ENCODE measurements at regions not wholly inside any gene's neighbourhood (a gene's known extent, or its start where the extent isn't known, plus 50 kb on each side); places are given as distances from the start of the nearest gene placed in this dataset.

- TF ChIP-seq, protein P1, sequence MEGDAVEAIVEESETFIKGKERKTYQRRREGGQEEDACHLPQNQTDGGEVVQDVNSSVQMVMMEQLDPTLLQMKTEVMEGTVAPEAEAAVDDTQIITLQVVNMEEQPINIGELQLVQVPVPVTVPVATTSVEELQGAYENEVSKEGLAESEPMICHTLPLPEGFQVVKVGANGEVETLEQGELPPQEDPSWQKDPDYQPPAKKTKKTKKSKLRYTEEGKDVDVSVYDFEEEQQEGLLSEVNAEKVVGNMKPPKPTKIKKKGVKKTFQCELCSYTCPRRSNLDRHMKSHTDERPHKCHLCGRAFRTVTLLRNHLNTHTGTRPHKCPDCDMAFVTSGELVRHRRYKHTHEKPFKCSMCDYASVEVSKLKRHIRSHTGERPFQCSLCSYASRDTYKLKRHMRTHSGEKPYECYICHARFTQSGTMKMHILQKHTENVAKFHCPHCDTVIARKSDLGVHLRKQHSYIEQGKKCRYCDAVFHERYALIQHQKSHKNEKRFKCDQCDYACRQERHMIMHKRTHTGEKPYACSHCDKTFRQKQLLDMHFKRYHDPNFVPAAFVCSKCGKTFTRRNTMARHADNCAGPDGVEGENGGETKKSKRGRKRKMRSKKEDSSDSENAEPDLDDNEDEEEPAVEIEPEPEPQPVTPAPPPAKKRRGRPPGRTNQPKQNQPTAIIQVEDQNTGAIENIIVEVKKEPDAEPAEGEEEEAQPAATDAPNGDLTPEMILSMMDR (conservative IDR thresholded peaks at IDR 0.05; ENCODE audit: low read depth, low read length) = no peak
These were observed 50.0 kb upstream of the N4BP1 start for GRCh38 chr16:48659940-48660339.

More at GRCh38 chr16:48659940-48660339, 50.0 kb upstream of the N4BP1 start:
- no peak overlapping the region for H3K4me3 ChIP-seq (ENCODE audit: low read length)
- no peak for DNase-seq (ENCODE audit: low read depth)

All from retinal pigment epithelial cell (primary cell).